Stomach (tissue), 8 donors: ENCODE measurements at regions not wholly inside any gene's neighbourhood (a gene's known extent, or its start where the extent isn't known, plus 50 kb on each side); places are given as distances from the start of the nearest gene placed in this dataset.

ENCODE experiments used
- DNase-seq, 2 donors: peaks; one replicate each; pipeline versions ENCODE4 v3.0.0 to v3.0.0-alpha.2; 2013 to 2019
- H3K27ac ChIP-seq, 5 donors: fragments of 200-600 bp in 4 of 5; sonication (generic) in 4 of 5; one replicate each; pipeline ENCODE4 v1.5.1; 2013 to 2019; ENCODE audit warnings: mild to moderate bottlenecking in 1 of 5, moderate library complexity in 1 of 5
- H3K27me3 ChIP-seq, 3 donors: fragments of 200-600 bp; sonication (generic); one replicate each; pipeline ENCODE4 v1.5.1; 2017 to 2019; ENCODE audit warnings: mixed run types in 1 of 3
- H3K36me3 ChIP-seq, 4 donors: fragments of 200-600 bp; sonication (generic); 1 replicate in 3 of 4; 2 replicates in 1 of 4; pipeline ENCODE4 v1.5.1; 2016 to 2019
- H3K4me1 ChIP-seq, 4 donors: fragments of 200-600 bp; sonication (generic); one replicate each; pipeline ENCODE4 v1.5.1; 2016 to 2019
- H3K4me3 ChIP-seq, 4 donors: fragments of 200-600 bp; sonication (generic) in 3 of 4; one replicate each; pipeline ENCODE4 v1.5.1; 2016 to 2019; ENCODE audit warnings: mild to moderate bottlenecking in 1 of 4
- H3K9me3 ChIP-seq, 4 donors: fragments of 200-600 bp; sonication (generic); one replicate each; pipeline ENCODE4 v1.5.1; 2016 to 2019
- EP300 ChIP-seq: sonication (generic); formaldehyde crosslinking; IDR thresholded peaks from one replicate; pipeline ENCODE4 v1.6.1; 2017; ENCODE audit warnings: antibody characterized with exemption
- POLR2A ChIP-seq, 4 donors: fragments of 450-650 bp; IDR thresholded peaks; one replicate each; pipeline ENCODE4 v1.6.1; 2016; ENCODE audit warnings: antibody characterized with exemption in 4 of 4, control low read depth in 2 of 4, mild to moderate bottlenecking in 1 of 4, moderate library complexity in 1 of 4
- POLR2AphosphoS5 ChIP-seq, 3 donors: sonication (generic); formaldehyde crosslinking; IDR thresholded peaks; one replicate each; pipeline ENCODE4 v1.6.1; 2016; ENCODE audit warnings: antibody characterized with exemption in 3 of 3
- WGBS, 5 donors: extraction: QIAGEN DNeasy Blood & Tissue Kit in 3 of 5; methylation state at CpG; one replicate each; pipeline versions ENCODE4 v1.1.5 to v1.1.7; 2013 to 2018; 5-methylcytosine and 5-hydroxymethylcytosine counted together
- intact Hi-C: fragments of 100-400 bp; cut with DNase I; formaldehyde crosslinking; loops from one replicate; pipeline ENCODE4 v1.15.1; 2023; ENCODE audit warnings: low total_unique reads
- TF ChIP-seq, protein P1 (sequence below), 7 experiments: fragments of 450-650 bp in 4 of 7; fragments of 200-600 bp in 3 of 7; sonication (generic) in 3 of 7; IDR thresholded peaks; one replicate each; pipeline ENCODE4 v1.5.1; 2016 to 2019; ENCODE audit warnings: antibody characterized with exemption in 7 of 7, control low read depth in 2 of 7, mild to moderate bottlenecking in 1 of 7
- donor health status: healthy with polysubstance abuse.
- donor health status: Bipolar disorder and iron deficiency.
- donor health status: healthy.

DNA sequence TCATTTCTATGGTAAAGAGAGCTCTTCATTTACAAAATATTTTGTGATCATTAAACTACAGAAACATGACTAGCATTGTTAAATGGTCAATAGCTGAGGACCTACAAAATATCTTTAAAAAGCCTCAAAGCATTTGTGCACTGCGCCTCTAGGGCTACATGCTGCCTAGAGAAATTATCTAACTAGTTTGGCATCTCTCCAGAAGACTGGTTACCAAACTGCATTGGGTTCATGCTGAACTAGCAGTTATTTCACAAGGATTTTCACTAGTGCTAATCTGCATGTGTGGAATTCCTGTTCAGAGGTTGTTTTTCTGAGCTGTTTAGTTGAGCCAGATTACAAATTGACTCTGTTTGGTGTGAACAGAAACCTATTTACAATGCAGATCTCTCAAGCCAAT lies 58.5 kb upstream of the PITX2 start:
- H3K9me3 ChIP-seq = no peaks in the 10 kb centered on the region
- TF ChIP-seq, protein P1, sequence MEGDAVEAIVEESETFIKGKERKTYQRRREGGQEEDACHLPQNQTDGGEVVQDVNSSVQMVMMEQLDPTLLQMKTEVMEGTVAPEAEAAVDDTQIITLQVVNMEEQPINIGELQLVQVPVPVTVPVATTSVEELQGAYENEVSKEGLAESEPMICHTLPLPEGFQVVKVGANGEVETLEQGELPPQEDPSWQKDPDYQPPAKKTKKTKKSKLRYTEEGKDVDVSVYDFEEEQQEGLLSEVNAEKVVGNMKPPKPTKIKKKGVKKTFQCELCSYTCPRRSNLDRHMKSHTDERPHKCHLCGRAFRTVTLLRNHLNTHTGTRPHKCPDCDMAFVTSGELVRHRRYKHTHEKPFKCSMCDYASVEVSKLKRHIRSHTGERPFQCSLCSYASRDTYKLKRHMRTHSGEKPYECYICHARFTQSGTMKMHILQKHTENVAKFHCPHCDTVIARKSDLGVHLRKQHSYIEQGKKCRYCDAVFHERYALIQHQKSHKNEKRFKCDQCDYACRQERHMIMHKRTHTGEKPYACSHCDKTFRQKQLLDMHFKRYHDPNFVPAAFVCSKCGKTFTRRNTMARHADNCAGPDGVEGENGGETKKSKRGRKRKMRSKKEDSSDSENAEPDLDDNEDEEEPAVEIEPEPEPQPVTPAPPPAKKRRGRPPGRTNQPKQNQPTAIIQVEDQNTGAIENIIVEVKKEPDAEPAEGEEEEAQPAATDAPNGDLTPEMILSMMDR (IDR thresholded peaks at IDR 0.05) = no peak
- TF ChIP-seq EP300 (no peak), POLR2A (IDR thresholded peaks at IDR 0.05) (no peak), POLR2AphosphoS5 (IDR thresholded peaks at IDR 0.05) (no peak)
- intact Hi-C loops = no loop called here
- no peak overlapping the region for H3K27ac ChIP-seq
- H3K4me3 ChIP-seq = no peak overlapping the region
- DNase-seq = no peak
- 53 to 77% (median 57%) methylated on average over 1 of the region's 1 CpG for WGBS, 5 donors
- H3K27me3 ChIP-seq = peaks cover 0 to 3% (median 0%) of the 10 kb centered on the region in 3 donors
- no peaks in the 10 kb centered on the region for H3K4me1 ChIP-seq
- H3K36me3 ChIP-seq = no peaks in the 10 kb centered on the region

- 37 to 57% (median 54%) methylated on average over 1 of the region's 1 CpG for WGBS, 5 donors
- TF ChIP-seq POLR2AphosphoS5 (IDR thresholded peaks at IDR 0.05) (no peak), EP300 (no peak), POLR2A (IDR thresholded peaks at IDR 0.05) (no peak)
- TF ChIP-seq, protein P1 (IDR thresholded peaks at IDR 0.05) = no peak
Measured at GRCh38 chr4:110682311-110682710, 59.4 kb upstream of the PITX2 start.

GRCh38 chr4:110683601-110684000 lies 60.7 kb upstream of the PITX2 start:
- Histone ChIP-seq H3K9me3 (no peaks in the 10 kb centered on the region), H3K4me1 (no peaks in the 10 kb centered on the region), H3K27me3 (no peaks in the 10 kb centered on the region), H3K36me3 (no peaks in the 10 kb centered on the region), H3K27ac (no peak overlapping the region), H3K4me3 (no peak overlapping the region)
- DNase-seq = no peak
- 89 to 95% (median 92%) methylated on average over 11 of the region's 11 CpGs for WGBS, 5 donors
- no peak for TF ChIP-seq EP300
- no peak for TF ChIP-seq POLR2AphosphoS5 (IDR thresholded peaks at IDR 0.05)
- TF ChIP-seq, protein P1 (IDR thresholded peaks at IDR 0.05) = no peak
- TF ChIP-seq POLR2A (IDR thresholded peaks at IDR 0.05) = no peak
- intact Hi-C loops = no loop called here

More at GRCh38 chr4:110682311-110682710, 59.4 kb upstream of the PITX2 start:
- H3K4me3 ChIP-seq = no peak overlapping the region
- H3K27me3 ChIP-seq = peaks cover 0 to 3% (median 0%) of the 10 kb centered on the region in 3 donors
- intact Hi-C loops = no loop called here
- peak in 1 of 2 donors; percentile 30 for DNase-seq
- no peak overlapping the region for H3K27ac ChIP-seq
- H3K4me1 ChIP-seq = no peaks in the 10 kb centered on the region
- H3K9me3 ChIP-seq = no peaks in the 10 kb centered on the region
- no peaks in the 10 kb centered on the region for H3K36me3 ChIP-seq

GRCh38 chr4:110702326-110702725 lies 79.4 kb upstream of the PITX2 start:
- no peak overlapping the region for H3K27ac ChIP-seq
- no peaks in the 10 kb centered on the region for H3K4me1 ChIP-seq
- TF ChIP-seq POLR2A (IDR thresholded peaks at IDR 0.05) (no peak), POLR2AphosphoS5 (IDR thresholded peaks at IDR 0.05) (no peak), EP300 (no peak)
- TF ChIP-seq, protein P1 (IDR thresholded peaks at IDR 0.05) = no peak
- H3K36me3 ChIP-seq = no peaks in the 10 kb centered on the region
- WGBS, 5 donors = 69 to 87% (median 75%) methylated on average over 6 of the region's 6 CpGs
- intact Hi-C loops = no loop called here
- H3K4me3 ChIP-seq = no peak overlapping the region
- no peaks in the 10 kb centered on the region for H3K27me3 ChIP-seq
- H3K9me3 ChIP-seq = peaks cover 0 to 5% (median 0%) of the 10 kb centered on the region in 4 donors
- no peak for DNase-seq
